Femur (tissue), 1 donor: ENCODE measurements at regions not wholly inside any gene's neighbourhood (a gene's known extent, or its start where the extent isn't known, plus 50 kb on each side); places are given as distances from the start of the nearest gene placed in this dataset.
A peak's percentile ranks its signal among the peaks of the same experiment; 100 is the strongest.

Experiments
- DNase-seq: peaks from one replicate; pipeline ENCODE4 v3.0.0-alpha.2; 2017

DNA sequence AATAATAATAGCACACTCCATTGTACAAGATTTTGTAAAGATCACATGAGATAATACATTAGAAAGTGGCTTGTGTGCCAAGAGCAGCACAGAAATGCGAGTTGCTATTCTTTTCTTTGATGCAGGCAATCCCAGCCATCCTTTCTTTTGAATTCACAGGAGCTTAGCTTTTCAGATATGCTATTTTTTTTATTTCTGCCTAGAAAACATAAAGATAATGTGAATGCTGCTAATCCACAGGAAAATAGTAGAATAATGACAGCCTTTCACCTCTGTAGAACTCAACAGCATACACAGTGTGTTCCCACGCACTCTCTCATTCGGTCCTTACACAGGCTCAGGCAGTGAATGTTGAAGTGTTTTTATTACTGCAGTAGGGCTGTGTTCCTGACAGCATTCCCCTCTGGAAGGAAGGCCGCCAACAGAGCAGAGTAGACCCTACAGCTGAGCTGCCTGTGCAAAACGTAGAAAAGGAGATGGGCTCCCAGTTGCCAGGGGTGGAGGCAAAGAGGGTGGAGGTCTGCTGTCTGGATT is 138.8 kb upstream of the TAPT1 start:
- no peak for DNase-seq

DNA sequence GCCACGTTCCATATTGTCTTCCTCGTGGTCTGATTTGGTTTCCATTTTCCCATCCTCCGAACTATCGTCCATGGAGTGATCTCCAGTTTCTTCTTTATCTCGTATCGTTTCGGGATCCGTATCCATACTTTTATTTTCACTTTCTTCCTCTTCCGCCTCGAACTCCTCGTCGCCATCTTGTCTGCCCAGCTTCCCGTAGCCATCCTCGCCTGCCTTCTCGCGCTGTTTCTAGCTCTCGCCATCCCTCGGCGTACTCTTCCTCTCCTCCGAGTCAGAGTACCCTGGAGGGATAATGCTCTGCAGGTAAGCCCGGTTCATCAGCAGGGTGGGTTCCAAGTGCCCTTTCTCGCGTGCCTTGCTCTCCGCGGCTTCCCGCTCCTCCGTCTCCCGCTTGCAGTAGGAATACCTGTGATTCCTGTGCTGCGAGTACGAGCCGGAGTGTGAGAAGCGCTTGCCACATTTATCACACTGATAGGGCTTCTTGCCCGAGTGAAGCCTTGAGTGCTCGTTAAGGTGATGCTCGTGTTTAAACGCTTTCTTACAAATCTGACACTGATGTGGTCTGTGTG is 134.5 kb upstream of the TAPT1 start:
- DNase-seq, result no peak

DNA sequence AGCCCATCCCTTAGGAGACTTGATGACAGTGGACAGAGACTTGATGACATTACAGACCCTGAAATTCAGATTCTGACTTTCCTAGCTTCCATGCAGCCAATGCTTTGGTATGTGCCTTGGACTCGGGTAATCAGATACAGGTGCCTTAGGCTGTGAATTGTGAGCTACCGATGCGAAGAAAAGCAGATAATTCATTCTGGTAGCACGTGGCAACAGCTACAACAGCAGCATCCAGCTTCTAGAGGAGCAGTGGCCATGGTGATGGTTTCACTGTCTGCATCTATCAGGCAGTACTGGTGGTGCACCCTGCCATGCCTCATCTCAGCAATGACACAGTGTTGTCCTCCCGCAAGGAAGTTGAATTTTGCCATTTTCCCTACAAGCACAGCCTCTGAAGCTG is 126.9 kb upstream of the TAPT1 start:
- DNase-seq, result no peak

DNA sequence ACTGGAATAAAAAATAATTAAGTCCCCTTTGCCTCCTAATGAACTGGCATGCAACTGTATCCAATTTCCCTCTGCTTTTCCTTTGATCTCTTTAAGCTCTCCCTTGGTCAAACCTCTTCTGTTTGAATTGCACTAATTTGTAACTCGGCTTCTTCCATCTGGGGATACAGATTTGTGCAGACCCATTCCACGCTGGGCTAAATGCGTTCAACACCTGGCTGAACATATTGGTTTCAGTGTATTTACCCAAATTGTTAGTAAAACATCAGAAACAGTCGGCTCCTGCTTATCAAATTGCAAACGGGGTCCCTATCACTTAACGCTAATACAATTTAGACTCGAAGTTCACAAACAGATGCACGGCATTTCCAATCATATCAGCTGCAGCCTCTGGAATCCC is 124.9 kb upstream of the TAPT1 start:
- DNase-seq, result no peak

DNA sequence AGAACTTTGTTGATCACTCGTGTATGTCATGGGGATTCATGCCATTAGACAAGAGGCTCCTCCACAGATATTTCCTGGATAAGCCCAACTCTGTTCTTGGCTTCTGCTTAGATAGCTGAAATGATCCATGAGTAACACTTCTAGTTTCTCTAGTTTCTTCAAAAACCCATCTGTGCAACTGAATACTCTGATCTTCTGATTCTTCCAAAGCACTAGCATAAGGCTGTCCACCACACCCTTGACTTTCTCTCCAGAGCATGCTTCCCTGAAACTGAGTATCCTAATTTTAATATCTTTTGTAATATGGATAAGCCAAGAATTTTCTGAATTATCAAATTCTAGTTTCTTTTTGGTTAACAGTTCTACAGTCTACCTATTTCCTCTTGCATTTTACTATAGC is 118.6 kb upstream of the TAPT1 start:
- DNase-seq, result no peak

DNA sequence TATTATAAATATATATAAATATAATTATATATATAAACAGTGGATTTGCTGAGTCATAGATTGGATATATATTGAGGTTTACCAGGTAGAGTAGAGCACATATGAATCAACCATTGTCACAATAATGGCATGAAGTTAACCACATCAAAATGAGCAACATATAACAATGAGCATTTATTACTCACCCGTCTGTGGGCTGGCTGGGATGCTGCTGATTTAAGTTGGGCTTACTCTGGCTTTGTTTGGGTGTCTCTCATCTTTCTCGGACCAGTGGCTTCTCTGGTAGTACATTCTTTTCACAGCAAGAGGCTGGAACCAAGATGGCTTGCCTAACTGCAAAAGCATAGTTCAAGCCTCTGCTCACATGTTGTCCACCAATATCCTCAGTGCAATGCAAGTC is 111.7 kb upstream of the TAPT1 start:
- DNase-seq, result no peak

DNA sequence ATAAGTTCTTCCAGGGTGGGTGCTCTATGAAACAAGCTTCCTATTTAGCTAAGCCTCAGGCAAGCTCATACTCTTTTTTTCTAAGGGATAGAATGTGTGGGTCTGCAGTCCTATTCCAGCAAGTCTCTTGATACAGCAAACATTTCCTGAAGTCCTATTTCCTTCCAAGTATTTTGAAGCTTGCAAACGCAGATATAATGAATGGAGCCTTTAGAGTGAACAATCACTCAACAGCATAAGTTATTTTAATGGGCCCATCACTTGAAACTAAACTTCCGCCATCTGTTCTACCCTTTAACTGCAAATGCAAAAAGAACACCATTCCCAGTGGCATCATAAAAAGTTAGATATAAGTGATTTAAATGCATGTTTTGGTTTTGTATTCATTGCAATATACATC is 108.3 kb upstream of the TAPT1 start:
- DNase-seq, result no peak

DNA sequence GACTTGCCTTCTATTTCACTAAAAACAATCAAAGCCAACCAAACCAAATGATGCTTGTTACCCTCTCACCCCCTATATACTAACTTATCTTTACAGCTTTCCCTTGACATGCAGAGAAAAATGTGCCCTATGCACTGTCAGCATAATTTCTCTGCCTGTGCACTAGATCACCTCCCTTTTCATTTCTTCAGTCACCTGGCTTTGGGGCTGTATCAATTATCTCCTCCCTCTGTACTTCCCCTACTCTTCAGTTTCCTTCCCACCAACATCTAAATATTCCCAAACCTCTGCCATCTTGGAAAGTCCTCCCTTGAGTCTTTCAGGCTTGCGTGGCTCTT is 103.5 kb upstream of the TAPT1 start:
- DNase-seq, result no peak

DNA sequence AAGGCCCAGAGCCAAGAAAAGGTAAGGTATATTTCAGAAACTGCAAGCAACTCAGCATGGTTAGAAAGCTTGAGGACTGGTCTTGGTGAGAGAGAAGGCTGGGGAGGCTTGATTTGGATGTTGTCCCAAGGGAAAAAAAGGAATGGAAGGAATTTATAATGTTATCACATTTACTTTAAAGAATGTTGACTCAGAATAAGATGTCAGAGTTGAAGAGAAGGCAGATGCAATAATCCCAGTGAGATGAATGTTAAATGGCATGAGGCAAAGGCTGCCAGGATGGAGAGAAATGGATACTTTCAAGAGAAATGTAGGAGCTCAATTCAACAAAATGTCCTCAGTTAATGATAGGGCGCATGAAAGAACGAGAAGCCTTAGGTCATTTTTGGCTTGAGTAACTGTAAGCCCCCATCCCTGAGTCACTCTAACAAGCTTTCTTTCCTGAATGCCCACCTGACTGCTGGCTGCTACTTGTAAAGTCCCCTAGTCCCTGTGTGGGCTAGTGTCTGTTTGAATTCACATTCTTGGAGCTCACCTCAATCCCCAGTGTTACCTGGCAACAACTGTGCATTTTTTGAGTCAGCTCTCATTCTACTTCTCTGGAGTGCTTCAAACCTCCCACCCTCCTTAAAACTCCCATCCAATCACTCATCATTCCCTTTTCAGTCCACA is 103.0 kb upstream of the TAPT1 start:
- DNase-seq, result no peak

DNA sequence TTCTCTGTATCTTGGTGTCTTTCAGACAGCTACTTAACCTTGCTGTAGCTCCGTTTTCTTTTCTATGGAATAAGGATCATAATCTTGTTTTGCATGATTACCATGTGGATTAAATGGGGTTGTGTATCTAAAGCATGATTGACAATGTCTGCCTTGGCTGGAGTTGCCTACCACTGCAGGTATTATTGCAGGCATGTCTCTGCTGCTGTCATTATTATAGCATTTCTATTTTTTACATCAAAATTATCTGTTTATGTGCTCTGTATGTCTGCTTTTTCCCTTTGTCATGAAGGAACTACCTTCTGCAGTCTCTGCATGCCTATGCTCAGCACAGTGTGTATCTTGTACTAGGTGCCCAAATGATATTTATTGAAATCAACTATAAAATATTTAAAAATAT is 95.9 kb upstream of the TAPT1 start:
- no peak for DNase-seq

DNA sequence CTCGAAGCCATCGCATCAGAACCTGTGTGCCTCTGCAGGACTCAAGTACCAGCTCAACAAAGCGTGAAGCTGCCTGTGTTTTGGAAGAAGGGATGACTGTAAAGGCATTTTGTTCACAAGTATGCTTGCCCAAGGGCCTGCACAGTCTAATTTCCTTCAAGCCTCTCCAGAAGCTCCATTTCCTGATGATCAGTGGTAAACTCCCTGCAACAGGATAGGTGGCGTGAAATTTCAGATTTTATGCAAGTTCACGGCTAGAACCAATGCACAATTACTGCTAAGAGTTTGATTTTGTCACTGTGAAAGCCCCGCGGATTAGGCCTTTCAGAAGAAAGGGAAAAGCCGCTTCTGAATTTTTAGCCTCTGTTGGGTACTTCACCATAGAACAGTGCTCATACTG is 89.2 kb upstream of the TAPT1 start:
- no peak for DNase-seq

DNA sequence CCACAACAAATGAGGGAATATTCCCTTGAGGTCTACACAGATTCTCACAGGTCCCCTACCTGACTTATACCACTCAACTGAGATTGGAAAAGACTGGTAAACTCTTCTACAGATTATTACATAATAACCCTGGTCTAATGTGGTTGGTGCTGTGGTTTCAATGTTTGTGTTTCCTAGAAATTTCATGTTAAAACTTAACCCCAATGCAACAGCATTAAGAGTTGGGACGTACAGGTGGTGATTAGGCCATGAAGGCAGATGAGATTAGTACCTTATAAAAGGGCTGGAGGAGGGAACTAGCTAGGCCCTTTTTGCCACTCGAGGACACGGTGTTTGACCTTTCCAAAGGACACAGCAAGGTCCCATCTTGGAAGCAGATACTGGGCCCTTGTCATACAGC is 84.3 kb upstream of the TAPT1 start:
- no peak for DNase-seq

DNA sequence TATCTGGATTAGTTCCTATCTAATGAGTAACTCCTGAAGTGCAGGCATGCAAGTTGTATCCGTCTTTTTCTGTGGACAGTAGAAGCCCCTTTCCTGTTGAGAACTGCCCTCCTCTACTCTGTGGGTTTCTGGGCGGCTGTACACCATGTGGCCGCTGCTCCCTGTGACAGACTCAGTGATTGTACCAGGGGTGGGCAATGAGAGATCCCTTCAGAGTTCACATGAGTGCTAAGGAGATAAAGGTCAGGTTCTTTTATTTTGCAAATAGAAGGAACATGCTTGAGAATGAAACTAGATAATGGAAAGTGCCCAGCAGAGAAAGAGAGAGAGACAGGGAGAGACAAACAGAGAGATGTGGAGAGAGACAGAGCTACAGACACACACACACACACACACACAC is 76.4 kb upstream of the TAPT1 start:
- no peak for DNase-seq

DNA sequence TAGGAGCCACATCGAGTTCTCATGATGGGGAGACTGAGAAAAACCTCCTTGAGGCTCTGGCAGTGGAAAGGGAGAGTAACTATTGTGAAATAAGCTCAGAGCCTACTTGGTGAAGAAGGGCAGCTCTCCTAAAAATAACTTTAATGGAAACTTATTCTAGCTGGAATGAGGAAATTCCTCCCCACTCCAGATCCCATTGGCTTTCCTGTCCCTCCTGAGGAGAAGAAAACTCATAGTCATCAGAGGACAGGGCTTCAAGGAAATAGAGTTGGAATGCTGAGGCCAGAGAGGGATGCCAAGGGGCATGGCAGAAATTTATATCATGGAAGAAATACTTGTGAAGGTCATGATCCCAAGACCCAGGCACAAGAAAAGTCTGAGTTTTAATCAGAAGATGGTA is 70.7 kb upstream of the TAPT1 start:
- DNase-seq, result no peak

DNA sequence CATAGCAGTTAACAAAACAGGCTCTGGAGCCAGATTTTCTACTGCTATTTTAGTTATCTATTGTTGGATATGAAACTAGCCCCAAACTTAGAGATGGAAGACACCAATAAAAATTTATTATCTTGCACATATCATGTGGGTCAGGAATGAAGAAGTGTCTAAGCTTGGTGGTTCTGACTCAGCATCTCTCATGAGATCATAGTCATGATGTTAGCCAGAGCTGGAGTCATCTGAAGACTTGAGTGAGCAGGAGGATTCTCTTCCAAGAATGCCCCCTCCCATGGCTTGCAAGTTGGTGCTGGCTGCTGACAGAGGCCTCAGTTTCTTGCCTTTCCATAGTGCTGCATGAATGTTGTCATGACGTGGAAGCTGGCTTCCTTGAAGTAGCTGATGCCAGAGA is 68.2 kb upstream of the TAPT1 start:
- DNase-seq, result no peak

DNA sequence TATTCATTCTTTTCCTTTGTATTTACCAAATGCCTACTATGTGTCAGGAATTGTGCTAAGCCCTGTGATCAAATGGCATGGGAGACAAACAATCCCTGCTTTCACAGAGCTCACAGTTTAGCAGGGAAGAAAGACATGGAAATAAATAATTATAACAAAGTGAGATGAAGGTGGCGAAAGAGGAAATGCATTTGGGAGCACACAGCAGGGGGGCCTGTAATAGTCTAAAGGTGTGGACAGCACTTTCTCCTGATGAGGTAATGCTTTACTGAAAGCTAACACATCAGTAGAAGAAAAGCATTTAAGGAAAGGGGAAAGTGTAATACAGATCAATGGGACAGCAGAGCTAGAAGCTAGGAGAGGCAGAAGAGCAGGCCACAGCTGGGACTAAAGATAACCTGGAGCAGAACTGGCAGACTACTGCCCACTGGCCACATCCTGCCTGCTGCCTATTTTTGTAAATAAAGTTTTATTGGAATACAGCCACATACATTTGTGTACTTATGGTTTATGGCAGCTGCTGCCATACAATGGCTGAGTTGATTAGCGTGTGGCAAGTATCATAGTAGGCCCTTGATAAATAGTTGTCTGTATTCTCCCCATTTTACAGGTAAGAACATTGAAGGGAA is 67.1 kb upstream of the TAPT1 start:
- no peak for DNase-seq

DNA sequence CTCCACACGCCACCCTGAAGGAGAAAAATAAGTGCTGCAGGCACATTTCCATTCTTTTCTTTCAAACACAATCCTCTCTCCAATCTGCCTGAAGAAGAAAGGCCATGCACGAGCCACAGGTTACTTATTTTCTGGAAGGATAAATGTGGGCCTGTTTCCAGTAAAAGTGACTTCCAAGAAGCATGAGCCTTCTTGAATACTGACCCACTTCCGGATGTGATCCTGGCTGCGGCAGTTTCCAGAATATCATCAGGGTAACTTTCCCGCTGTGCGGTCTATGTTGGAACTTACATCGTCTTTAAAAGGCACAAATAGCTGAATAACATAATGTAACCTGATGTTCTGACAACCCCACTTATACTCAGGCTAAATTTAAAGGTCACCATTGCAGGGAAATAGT is 66.3 kb upstream of the TAPT1 start:
- DNase-seq, result peak; percentile 36

DNA sequence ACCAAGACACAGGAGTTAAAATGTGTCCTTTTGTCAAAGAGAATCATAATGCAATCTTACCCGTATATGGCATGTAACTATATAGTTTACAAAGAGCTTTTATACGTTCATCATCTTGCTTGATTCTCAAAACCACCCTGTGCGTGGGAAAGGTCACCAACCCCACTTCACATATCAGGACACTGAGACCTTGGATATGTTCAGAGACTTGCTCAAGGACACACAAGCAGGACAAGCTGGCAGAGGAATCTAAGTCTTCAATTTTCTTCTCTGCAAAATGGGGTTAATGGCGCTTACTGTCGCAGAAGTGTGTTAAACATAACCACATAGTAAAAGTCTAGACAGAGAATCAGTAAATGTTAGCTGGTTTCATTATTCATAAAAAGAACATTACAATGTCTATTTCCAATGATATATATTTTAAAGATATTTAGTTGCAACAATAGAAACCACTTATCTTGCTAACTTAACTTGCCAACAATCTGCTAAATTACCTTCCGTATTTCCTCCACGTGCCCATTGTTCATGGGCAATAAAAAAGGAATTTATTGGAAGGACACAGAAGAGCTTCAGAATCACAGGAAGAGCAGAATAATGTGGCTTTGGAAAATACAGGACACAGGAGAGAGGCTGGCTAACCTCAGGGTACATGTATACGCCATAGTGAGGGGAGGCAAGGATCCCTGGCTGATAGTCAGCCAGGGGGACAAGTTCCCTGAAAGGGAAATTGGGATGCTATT is 64.6 kb upstream of the TAPT1 start:
- no peak for DNase-seq

DNA sequence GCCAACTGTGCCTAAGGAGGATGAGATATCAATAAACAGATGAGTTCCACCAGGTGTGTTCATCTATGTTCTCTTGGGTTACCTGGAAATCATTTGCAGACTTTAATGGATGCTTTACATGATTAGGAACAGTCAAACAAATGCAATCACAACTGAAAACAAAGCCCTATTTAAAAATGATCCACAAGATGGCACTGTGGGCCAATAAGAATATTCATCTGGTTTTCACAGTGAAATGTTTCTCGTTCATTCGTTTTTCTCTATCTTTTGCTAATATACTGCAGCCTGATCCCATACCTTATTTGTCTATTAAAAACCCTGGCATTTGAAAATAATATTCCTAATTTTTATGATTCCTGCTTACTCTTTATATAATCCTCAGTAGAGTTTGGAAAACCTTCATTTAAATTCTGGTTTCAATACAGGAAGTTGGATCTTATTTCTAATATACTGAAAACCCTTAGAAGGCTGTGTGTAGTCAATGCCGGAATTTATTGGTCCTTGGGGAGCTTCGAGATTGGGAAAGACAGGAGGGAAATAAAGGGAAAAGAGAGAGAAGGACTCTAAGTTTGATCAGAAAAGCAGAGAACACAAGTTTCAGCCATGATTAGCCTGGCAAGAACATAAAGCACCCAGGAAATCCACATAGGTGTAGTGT is 63.8 kb upstream of the TAPT1 start:
- DNase-seq, result no peak

DNA sequence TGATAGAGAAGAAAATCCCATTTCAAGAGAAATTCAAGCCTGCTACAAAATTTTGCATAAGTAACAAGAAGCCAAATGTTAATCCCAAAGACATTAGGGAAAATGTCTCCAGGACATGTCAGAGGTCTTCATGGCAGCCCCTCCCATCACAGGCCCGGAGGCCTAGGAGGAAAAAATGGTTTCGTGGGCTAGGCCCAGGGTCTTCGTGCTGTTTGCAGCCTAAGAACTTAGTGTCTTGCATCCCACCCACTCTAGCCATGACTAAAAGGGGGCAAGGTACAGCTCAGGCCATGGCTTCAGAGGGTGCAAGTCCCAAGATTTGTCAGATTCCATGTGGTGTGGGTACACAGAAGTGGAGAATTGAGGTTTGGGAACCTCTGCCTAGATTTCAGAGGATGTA is 57.8 kb upstream of the TAPT1 start:
- DNase-seq, result no peak

DNA sequence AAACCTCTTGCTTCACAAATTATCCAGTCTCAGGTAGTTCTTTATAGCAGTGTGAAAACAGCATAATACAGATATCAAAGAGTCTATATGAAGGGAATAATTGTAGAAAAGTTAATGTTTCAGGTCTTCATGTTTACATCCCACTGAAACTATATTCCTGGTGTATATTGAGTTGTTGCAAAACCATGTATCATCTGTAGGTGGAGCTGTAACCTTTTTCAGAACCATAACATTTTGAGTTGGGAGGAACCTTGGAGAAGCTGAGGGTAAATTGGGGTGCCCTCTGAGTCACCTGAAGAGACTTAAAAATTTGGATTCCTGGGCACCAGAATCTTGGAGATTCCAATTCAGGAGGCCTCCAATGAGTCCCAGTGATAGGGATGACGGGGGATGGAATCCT is 51.9 kb upstream of the TAPT1 start:
- no peak for DNase-seq
